Keratinocyte (primary cell): ENCODE measurements at regions not wholly inside any gene's neighbourhood (a gene's known extent, or its start where the extent isn't known, plus 50 kb on each side); places are given as distances from the start of the nearest gene placed in this dataset.

Experiments
- DNase-seq: peaks from one replicate; pipeline ENCODE4 v3.0.0-alpha.2; 2011; ENCODE audit warnings: low read depth, missing footprints, low spot score
- FAIRE-seq: peaks from 2 replicates; lab custom pipeline; 2011; peaks lifted over from hg19 to GRCh38; lab: Jason Lieb, UNC
- H2AFZ ChIP-seq: 2 replicates; pipeline ENCODE4 v1.6.0; 2012; ENCODE audit warnings: low read length, control low read depth, inconsistent platforms; ENCODE audit not compliant: control insufficient read depth
- H3K27ac ChIP-seq: 2 replicates; pipeline ENCODE4 v1.5.1; 2011; ENCODE audit warnings: low read length; ENCODE audit not compliant: control insufficient read depth, insufficient read depth
- H3K27me3 ChIP-seq: 3 replicates; pipeline ENCODE4 v1.6.0; 2011; ENCODE audit warnings: low read length; ENCODE audit not compliant: control insufficient read depth, insufficient read depth; ENCODE audit errors: extremely low read depth
- H3K36me3 ChIP-seq, 2 experiments: 2 replicates in 1 of 2; 3 replicates in 1 of 2; pipeline ENCODE4 v1.5.1; 2011; ENCODE audit warnings: low read length in 2 of 2, mild to moderate bottlenecking in 1 of 2; ENCODE audit not compliant: control insufficient read depth in 2 of 2, insufficient read depth in 2 of 2; ENCODE audit errors: extremely low read depth in 1 of 2
- H3K4me1 ChIP-seq: 3 replicates; pipeline ENCODE4 v1.5.1; 2011; ENCODE audit warnings: low read length; ENCODE audit not compliant: control insufficient read depth, insufficient read depth; ENCODE audit errors: extremely low read depth
- H3K4me2 ChIP-seq: 3 replicates; pipeline ENCODE4 v1.6.0; 2011; ENCODE audit warnings: low read depth, low read length; ENCODE audit not compliant: control insufficient read depth, insufficient read depth; ENCODE audit errors: extremely low read depth
- H3K4me3 ChIP-seq, 3 experiments: fragments of 200-600 bp in 1 of 3; sonication (generic) in 1 of 3; 2 replicates in 2 of 3; 3 replicates in 1 of 3; pipeline ENCODE4 v1.5.1; 2011 to 2016; ENCODE audit warnings: low read length in 3 of 3, mild to moderate bottlenecking in 3 of 3, control low read depth in 2 of 3, inconsistent platforms in 1 of 3, low read depth in 1 of 3, mixed read lengths in 1 of 3, mixed run types in 1 of 3, moderate library complexity in 1 of 3; ENCODE audit not compliant: control insufficient read depth in 2 of 3, insufficient read depth in 2 of 3; ENCODE audit errors: extremely low read depth in 1 of 3
- H3K79me2 ChIP-seq: 2 replicates; pipeline ENCODE4 v1.6.0; 2012; ENCODE audit warnings: low read length; ENCODE audit not compliant: control insufficient read depth, insufficient read depth
- H3K9ac ChIP-seq: 3 replicates; pipeline ENCODE4 v1.6.0; 2011; ENCODE audit warnings: low read length; ENCODE audit not compliant: control insufficient read depth, insufficient read depth; ENCODE audit errors: extremely low read depth
- H3K9me1 ChIP-seq: 3 replicates; pipeline ENCODE4 v1.6.0; 2011; ENCODE audit warnings: low read length; ENCODE audit not compliant: control insufficient read depth, insufficient read depth; ENCODE audit errors: extremely low read depth
- H3K9me3 ChIP-seq: 2 replicates; pipeline ENCODE4 v1.5.1; 2012; ENCODE audit warnings: low read depth, low read length; ENCODE audit not compliant: control insufficient read depth
- H4K20me1 ChIP-seq: 3 replicates; pipeline ENCODE4 v1.6.0; 2011; ENCODE audit warnings: low read length; ENCODE audit not compliant: control insufficient read depth, insufficient read depth; ENCODE audit errors: extremely low read depth
- EZH2 ChIP-seq: IDR thresholded peaks from one replicate; pipeline ENCODE4 v1.6.1; 2012; ENCODE audit warnings: inconsistent platforms, mild to moderate bottlenecking, low read length, moderate library complexity
- dilution Hi-C: fragments of 300-500 bp; cut with MboI; formaldehyde crosslinking; loops from one replicate; pipeline ENCODE4 v1.7.0; 2020; ENCODE audit warnings: low sequenced_read_pairs; ENCODE audit not compliant: extremely low pct_ligation_motif_present
- TF ChIP-seq, protein P1 (sequence below), 3 experiments: IDR thresholded peaks in 1 of 3; conservative IDR thresholded peaks in 1 of 3; optimal IDR thresholded peaks in 1 of 3; 2 replicates in 2 of 3; 3 replicates in 1 of 3; pipeline versions ENCODE3 to v1.5.1; 2011; ENCODE audit warnings: low read length in 3 of 3, mild to moderate bottlenecking in 3 of 3, moderate library complexity in 2 of 3, control low read depth in 1 of 3, inconsistent platforms in 1 of 3; ENCODE audit not compliant: insufficient read depth in 2 of 3; ENCODE audit errors: extremely low read depth in 1 of 3

DNA sequence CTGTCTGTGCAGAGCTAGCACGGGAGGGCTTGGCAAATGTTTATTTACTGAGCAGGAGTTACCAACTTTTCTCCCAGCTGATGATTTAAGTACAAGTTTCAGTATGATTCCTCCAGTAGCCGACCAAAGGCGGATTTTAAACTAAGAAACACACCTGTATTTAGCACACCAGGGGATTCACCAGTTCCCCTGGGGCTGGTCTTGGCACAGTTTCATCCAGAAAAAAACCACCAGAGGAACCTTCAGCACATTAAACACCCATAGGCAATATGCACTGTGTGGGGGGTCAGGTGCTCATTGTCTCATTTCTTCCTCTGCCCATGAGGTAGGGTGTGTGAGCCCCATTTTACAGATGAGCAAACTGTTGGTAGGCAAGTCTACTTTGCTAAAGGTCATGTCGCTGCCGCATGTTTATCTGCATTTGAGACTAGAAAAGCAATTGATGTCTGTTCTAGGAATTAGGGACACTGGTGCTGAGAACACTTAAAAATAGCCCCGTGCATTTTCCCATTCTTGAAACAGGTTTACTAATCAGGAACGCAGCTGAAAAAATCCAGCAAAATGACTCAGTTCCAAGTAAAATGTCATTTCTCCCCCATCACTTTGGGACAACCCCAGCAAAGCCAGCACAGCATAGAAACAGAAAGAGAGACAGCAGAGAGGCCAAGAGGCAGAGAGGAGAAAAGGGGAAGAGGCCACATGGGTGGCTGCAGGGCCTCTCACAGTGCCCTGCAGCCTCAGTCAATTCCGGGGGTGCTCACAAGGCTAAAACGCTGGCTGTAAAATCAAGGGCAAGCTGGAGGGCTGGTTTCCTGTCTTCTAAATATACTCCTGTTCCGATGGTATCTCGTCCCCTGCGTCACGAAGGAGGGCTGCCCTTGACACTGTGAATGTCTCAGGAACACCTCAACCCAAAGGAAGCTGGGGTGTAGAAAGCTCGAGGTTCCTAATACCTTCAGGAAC, 166.8 kb upstream of the ID2 start:
- Histone ChIP-seq H3K4me1 (no peaks in the 10 kb centered on the region), H4K20me1 (no peaks in the 10 kb centered on the region), H3K4me2 (no peak overlapping the region), H3K27ac (no peak overlapping the region), H3K4me3 (no peak overlapping the region), H3K79me2 (no peaks in the 10 kb centered on the region), H3K27me3 (peaks cover 4% of the 10 kb centered on the region), H2AFZ (no peak overlapping the region), H3K9me3 (peaks cover 1% of the 10 kb centered on the region), H3K36me3 (no peaks in the 10 kb centered on the region), H3K9me1 (no peaks in the 10 kb centered on the region), H3K9ac (no peak overlapping the region)
- DNase-seq = no peak
- dilution Hi-C loops = no loop called here
- TF ChIP-seq EZH2 = no peak
- no peak for FAIRE-seq

DNA sequence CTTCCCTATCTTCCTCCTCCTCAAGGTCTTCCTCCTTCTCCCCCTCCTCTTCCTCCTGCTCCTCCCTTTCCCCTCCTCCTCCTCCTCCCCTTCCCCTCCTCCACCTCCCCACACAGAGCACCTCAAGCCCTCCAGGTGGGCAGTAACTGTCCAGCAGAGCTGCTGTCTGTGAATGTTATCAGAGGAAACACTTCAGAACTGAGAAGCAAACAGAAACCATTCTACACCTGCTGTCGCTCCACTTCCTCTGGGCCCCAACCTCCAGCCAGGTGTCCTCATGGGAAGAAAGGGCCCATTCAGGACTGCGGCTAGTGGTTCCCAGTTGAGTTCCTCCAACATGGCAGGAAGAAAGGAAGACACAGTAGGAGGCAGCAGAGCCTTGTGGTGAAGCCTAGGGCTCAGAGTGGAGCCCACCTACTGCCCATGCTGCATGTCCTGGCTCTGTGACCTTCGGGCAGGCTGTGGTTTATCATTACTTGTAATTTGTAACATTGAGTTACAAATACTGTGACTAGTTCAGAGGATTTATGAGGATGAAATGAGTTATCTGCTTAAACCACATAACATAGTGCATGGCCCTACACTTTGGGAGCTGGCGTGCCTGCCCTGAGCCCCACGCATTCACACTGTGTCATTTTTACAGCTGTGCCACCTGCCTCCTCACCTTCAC, 165.9 kb upstream of the ID2 start:
- Histone ChIP-seq H3K27me3 (peaks cover 4% of the 10 kb centered on the region), H2AFZ (no peak overlapping the region), H3K27ac (no peak overlapping the region), H4K20me1 (no peaks in the 10 kb centered on the region), H3K79me2 (no peaks in the 10 kb centered on the region), H3K9me3 (peaks cover 1% of the 10 kb centered on the region), H3K4me3 (no peak overlapping the region), H3K9me1 (no peaks in the 10 kb centered on the region), H3K9ac (no peak overlapping the region), H3K36me3 (no peaks in the 10 kb centered on the region), H3K4me1 (no peaks in the 10 kb centered on the region), H3K4me2 (no peak overlapping the region)
- FAIRE-seq (no peak), DNase-seq (no peak)
- TF ChIP-seq, protein P1, sequence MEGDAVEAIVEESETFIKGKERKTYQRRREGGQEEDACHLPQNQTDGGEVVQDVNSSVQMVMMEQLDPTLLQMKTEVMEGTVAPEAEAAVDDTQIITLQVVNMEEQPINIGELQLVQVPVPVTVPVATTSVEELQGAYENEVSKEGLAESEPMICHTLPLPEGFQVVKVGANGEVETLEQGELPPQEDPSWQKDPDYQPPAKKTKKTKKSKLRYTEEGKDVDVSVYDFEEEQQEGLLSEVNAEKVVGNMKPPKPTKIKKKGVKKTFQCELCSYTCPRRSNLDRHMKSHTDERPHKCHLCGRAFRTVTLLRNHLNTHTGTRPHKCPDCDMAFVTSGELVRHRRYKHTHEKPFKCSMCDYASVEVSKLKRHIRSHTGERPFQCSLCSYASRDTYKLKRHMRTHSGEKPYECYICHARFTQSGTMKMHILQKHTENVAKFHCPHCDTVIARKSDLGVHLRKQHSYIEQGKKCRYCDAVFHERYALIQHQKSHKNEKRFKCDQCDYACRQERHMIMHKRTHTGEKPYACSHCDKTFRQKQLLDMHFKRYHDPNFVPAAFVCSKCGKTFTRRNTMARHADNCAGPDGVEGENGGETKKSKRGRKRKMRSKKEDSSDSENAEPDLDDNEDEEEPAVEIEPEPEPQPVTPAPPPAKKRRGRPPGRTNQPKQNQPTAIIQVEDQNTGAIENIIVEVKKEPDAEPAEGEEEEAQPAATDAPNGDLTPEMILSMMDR (optimal IDR thresholded peaks at IDR 0.05 in 1 of 3, IDR thresholded peaks at IDR 0.05 in 1 of 3, conservative IDR thresholded peaks at IDR 0.05 in 1 of 3; ENCODE audit: extremely low read depth in 1 of 3, insufficient read depth in 2 of 3, low read length in 3 of 3) = no peak
- TF ChIP-seq EZH2 = no peak
- dilution Hi-C loops = no loop called here
